ENCODE measurements at regions not wholly inside any gene's neighbourhood (a gene's known extent, or its start where the extent isn't known, plus 50 kb on each side); places are given as distances from the start of the nearest gene placed in this dataset.

DNA sequence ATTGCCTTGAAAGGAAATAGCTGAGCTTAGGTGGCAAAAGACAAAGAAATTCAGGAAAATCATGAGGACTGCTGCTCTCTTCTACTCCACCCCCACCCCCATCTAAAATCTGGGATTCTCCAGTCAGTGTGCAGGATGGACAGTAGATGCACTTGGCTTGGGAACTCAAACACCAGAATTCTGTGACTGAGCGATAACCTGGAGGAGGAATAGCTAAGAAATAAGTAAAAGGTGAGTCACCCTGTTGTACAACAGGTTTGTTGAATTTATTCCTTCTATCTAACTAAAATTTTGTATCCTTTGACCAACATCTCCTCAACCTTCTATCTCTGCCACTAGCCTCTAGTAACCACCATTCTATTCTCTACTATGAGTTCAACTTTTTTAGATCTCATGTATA is 1029.9 kb upstream of the ACVR2A start:
- H3K9me3 ChIP-seq (ENCODE audit: control insufficient read depth in 2 of 2, insufficient read depth in 1 of 2, low read depth in 1 of 2, low read length in 1 of 2) = no peaks in the 10 kb centered on the region
- WGBS, 3 donors = 78 to 88% (median 85%) methylated on average over 1 of the region's 1 CpG
- FAIRE-seq (no peak), DNase-seq (no peak)
- H3K27me3 ChIP-seq (ENCODE audit: control insufficient read depth in 3 of 3, insufficient read depth in 3 of 3, low read length in 3 of 3) = no peaks in the 10 kb centered on the region
- H3K27ac ChIP-seq (ENCODE audit: low read depth in 1 of 3, low read length in 2 of 3) = no peak overlapping the region
- no peaks in the 10 kb centered on the region for H3K36me3 ChIP-seq (ENCODE audit: control insufficient read depth in 3 of 3, insufficient read depth in 2 of 3, low read depth in 1 of 3, low read length in 3 of 3)
- no peak overlapping the region for H3K4me3 ChIP-seq (ENCODE audit: low read depth in 1 of 3, low read length in 3 of 3)
- H3K4me1 ChIP-seq (ENCODE audit: control insufficient read depth in 3 of 3, insufficient read depth in 2 of 3, low read depth in 1 of 3, low read length in 2 of 3) = no peaks in the 10 kb centered on the region

GRCh38 chr2:146807568-146808168 is 1037.2 kb upstream of the ACVR2A start:
- H3K9me3 ChIP-seq (ENCODE audit: control insufficient read depth in 2 of 2, insufficient read depth in 1 of 2, low read depth in 1 of 2, low read length in 1 of 2) = no peaks in the 10 kb centered on the region
- WGBS, 3 donors = 87 to 92% (median 88%) methylated on average over 15 to 17 of the region's 17 CpGs
- no peaks in the 10 kb centered on the region for H3K36me3 ChIP-seq (ENCODE audit: control insufficient read depth in 3 of 3, insufficient read depth in 2 of 3, low read depth in 1 of 3, low read length in 3 of 3)
- no peaks in the 10 kb centered on the region for H3K4me1 ChIP-seq (ENCODE audit: control insufficient read depth in 3 of 3, insufficient read depth in 2 of 3, low read depth in 1 of 3, low read length in 2 of 3)
- DNase-seq (no peak), FAIRE-seq (no peak)
- no peak overlapping the region for H3K27ac ChIP-seq (ENCODE audit: low read depth in 1 of 3, low read length in 2 of 3)
- H3K4me3 ChIP-seq (ENCODE audit: low read depth in 1 of 3, low read length in 3 of 3) = no peak overlapping the region
- no peaks in the 10 kb centered on the region for H3K27me3 ChIP-seq (ENCODE audit: control insufficient read depth in 3 of 3, insufficient read depth in 3 of 3, low read length in 3 of 3)

GRCh38 chr2:146806364-146807005 is 1038.3 kb upstream of the ACVR2A start:
- Histone ChIP-seq H3K36me3 (ENCODE audit: control insufficient read depth in 3 of 3, insufficient read depth in 2 of 3, low read depth in 1 of 3, low read length in 3 of 3) (no peaks in the 10 kb centered on the region), H3K27ac (ENCODE audit: low read depth in 1 of 3, low read length in 2 of 3) (no peak overlapping the region), H3K27me3 (ENCODE audit: control insufficient read depth in 3 of 3, insufficient read depth in 3 of 3, low read length in 3 of 3) (no peaks in the 10 kb centered on the region), H3K4me1 (ENCODE audit: control insufficient read depth in 3 of 3, insufficient read depth in 2 of 3, low read depth in 1 of 3, low read length in 2 of 3) (no peaks in the 10 kb centered on the region), H3K4me3 (ENCODE audit: low read depth in 1 of 3, low read length in 3 of 3) (no peak overlapping the region), H3K9me3 (ENCODE audit: control insufficient read depth in 2 of 2, insufficient read depth in 1 of 2, low read depth in 1 of 2, low read length in 1 of 2) (peaks cover 0 to 4% of the 10 kb centered on the region in 2 donors)
- no peak for DNase-seq
- 51 to 67% (median 65%) methylated on average over 2 of the region's 2 CpGs for WGBS, 3 donors
- FAIRE-seq = no peak

DNA sequence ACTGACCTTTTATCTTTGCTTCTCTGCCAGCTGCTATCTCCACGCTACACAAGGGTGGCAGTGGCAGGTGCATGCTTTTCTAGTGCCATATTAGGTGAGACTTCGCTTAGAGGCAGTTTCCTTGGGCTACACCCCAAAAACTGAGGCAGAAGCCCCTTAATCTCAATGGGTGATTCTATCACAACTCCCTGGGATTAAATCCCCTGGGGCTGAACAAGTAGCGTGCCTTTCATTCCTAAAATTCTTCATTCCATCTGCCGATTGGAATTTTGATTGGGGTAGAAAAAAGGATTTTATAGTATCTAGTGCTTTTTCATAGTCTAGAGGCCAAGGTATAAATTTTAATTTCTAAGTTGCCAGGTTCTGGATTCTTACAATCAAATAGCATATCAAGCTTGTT is 1040.5 kb upstream of the ACVR2A start:
- H3K9me3 ChIP-seq (ENCODE audit: control insufficient read depth in 2 of 2, insufficient read depth in 1 of 2, low read depth in 1 of 2, low read length in 1 of 2) = peaks cover 0 to 4% of the 10 kb centered on the region in 2 donors
- no peaks in the 10 kb centered on the region for H3K27me3 ChIP-seq (ENCODE audit: control insufficient read depth in 3 of 3, insufficient read depth in 3 of 3, low read length in 3 of 3)
- 59 to 79% (median 60%) methylated on average over 4 of the region's 4 CpGs for WGBS, 3 donors
- DNase-seq (no peak), FAIRE-seq (no peak)
- no peak overlapping the region for H3K4me3 ChIP-seq (ENCODE audit: low read depth in 1 of 3, low read length in 3 of 3)
- no peak overlapping the region for H3K27ac ChIP-seq (ENCODE audit: low read depth in 1 of 3, low read length in 2 of 3)
- no peaks in the 10 kb centered on the region for H3K36me3 ChIP-seq (ENCODE audit: control insufficient read depth in 3 of 3, insufficient read depth in 2 of 3, low read depth in 1 of 3, low read length in 3 of 3)
- H3K4me1 ChIP-seq (ENCODE audit: control insufficient read depth in 3 of 3, insufficient read depth in 2 of 3, low read depth in 1 of 3, low read length in 2 of 3) = no peaks in the 10 kb centered on the region

- no peak for FAIRE-seq
- H3K27me3 ChIP-seq (ENCODE audit: control insufficient read depth in 3 of 3, insufficient read depth in 3 of 3, low read length in 3 of 3) = no peaks in the 10 kb centered on the region
- 74 to 82% (median 78%) methylated on average over 1 of the region's 1 CpG for WGBS, 3 donors
- no peak for DNase-seq
- no peak overlapping the region for H3K4me3 ChIP-seq (ENCODE audit: low read depth in 1 of 3, low read length in 3 of 3)
- peaks cover 0 to 4% of the 10 kb centered on the region in 2 donors for H3K9me3 ChIP-seq (ENCODE audit: control insufficient read depth in 2 of 2, insufficient read depth in 1 of 2, low read depth in 1 of 2, low read length in 1 of 2)
- H3K36me3 ChIP-seq (ENCODE audit: control insufficient read depth in 3 of 3, insufficient read depth in 2 of 3, low read depth in 1 of 3, low read length in 3 of 3) = no peaks in the 10 kb centered on the region
- H3K4me1 ChIP-seq (ENCODE audit: control insufficient read depth in 3 of 3, insufficient read depth in 2 of 3, low read depth in 1 of 3, low read length in 2 of 3) = no peaks in the 10 kb centered on the region
- H3K27ac ChIP-seq (ENCODE audit: low read depth in 1 of 3, low read length in 2 of 3) = no peak overlapping the region
Measured at GRCh38 chr2:146801886-146802285, 1042.9 kb upstream of the ACVR2A start.

GRCh38 chr2:146786396-146786795 is 1058.4 kb upstream of the ACVR2A start:
- Histone ChIP-seq H3K36me3 (ENCODE audit: control insufficient read depth in 3 of 3, insufficient read depth in 2 of 3, low read depth in 1 of 3, low read length in 3 of 3) (no peaks in the 10 kb centered on the region), H3K27me3 (ENCODE audit: control insufficient read depth in 3 of 3, insufficient read depth in 3 of 3, low read length in 3 of 3) (no peaks in the 10 kb centered on the region), H3K9me3 (ENCODE audit: control insufficient read depth in 2 of 2, insufficient read depth in 1 of 2, low read depth in 1 of 2, low read length in 1 of 2) (peaks cover 0 to 6% of the 10 kb centered on the region in 2 donors), H3K4me1 (ENCODE audit: control insufficient read depth in 3 of 3, insufficient read depth in 2 of 3, low read depth in 1 of 3, low read length in 2 of 3) (no peaks in the 10 kb centered on the region), H3K27ac (ENCODE audit: low read depth in 1 of 3, low read length in 2 of 3) (no peak overlapping the region), H3K4me3 (ENCODE audit: low read depth in 1 of 3, low read length in 3 of 3) (no peak overlapping the region)
- FAIRE-seq (no peak), DNase-seq (no peak)
- WGBS, 3 donors = 37 to 56% (median 45%) methylated on average over 2 of the region's 2 CpGs

- Histone ChIP-seq H3K27me3 (ENCODE audit: control insufficient read depth in 3 of 3, insufficient read depth in 3 of 3, low read length in 3 of 3) (no peaks in the 10 kb centered on the region), H3K36me3 (ENCODE audit: control insufficient read depth in 3 of 3, insufficient read depth in 2 of 3, low read depth in 1 of 3, low read length in 3 of 3) (no peaks in the 10 kb centered on the region), H3K4me3 (ENCODE audit: low read depth in 1 of 3, low read length in 3 of 3) (no peak overlapping the region), H3K4me1 (ENCODE audit: control insufficient read depth in 3 of 3, insufficient read depth in 2 of 3, low read depth in 1 of 3, low read length in 2 of 3) (no peaks in the 10 kb centered on the region), H3K9me3 (ENCODE audit: control insufficient read depth in 2 of 2, insufficient read depth in 1 of 2, low read depth in 1 of 2, low read length in 1 of 2) (peaks cover 0 to 6% of the 10 kb centered on the region in 2 donors), H3K27ac (ENCODE audit: low read depth in 1 of 3, low read length in 2 of 3) (no peak overlapping the region)
- DNase-seq = no peak
- FAIRE-seq = no peak
Measured at GRCh38 chr2:146785101-146785500, 1059.7 kb upstream of the ACVR2A start.

DNA sequence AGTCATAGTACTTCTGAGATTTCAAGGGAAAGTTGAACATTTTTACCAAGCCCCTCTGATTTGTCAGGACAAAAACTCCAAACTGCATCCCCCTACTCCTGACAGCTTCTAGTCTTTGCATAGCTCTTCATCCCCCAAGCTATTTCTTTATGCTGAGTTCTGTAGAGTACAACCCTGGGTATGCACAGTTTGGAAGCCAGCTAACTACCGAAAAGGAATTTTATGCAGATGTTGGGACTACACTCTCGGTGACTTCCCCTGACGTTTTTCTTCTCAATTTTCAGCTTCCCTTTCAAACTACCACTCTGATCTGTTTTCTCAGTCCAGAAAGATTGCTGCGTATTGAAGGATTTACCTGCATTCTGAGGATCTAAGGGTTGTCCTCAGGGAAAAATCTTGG is 1060.2 kb upstream of the ACVR2A start:
- Histone ChIP-seq H3K36me3 (ENCODE audit: control insufficient read depth in 3 of 3, insufficient read depth in 2 of 3, low read depth in 1 of 3, low read length in 3 of 3) (no peaks in the 10 kb centered on the region), H3K4me3 (ENCODE audit: low read depth in 1 of 3, low read length in 3 of 3) (no peak overlapping the region), H3K27me3 (ENCODE audit: control insufficient read depth in 3 of 3, insufficient read depth in 3 of 3, low read length in 3 of 3) (no peaks in the 10 kb centered on the region), H3K9me3 (ENCODE audit: control insufficient read depth in 2 of 2, insufficient read depth in 1 of 2, low read depth in 1 of 2, low read length in 1 of 2) (peaks cover 0 to 6% of the 10 kb centered on the region in 2 donors), H3K27ac (ENCODE audit: low read depth in 1 of 3, low read length in 2 of 3) (no peak overlapping the region), H3K4me1 (ENCODE audit: control insufficient read depth in 3 of 3, insufficient read depth in 2 of 3, low read depth in 1 of 3, low read length in 2 of 3) (no peaks in the 10 kb centered on the region)
- DNase-seq (no peak), FAIRE-seq (no peak)
- 77 to 79% (median 78%) methylated on average over 4 of the region's 4 CpGs for WGBS, 3 donors

DNA sequence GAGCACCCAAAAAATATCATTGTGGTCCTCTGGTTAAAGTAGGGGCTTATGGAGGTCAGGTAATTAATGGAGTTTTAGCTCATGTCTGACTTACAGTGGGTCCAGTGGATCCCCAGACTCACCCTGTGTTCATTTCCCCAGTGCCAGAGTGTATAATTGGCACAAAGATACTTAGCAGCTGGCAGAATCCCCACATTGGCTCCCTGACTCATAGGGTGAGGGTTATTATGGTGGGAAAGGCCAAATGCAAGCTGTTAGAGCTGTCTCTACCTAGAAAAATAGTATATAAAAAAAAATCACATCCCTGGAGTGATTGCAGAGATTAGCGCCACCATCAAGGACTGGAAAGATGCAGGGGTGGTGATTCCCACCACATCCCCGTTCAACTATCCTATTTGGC is 1067.6 kb upstream of the ACVR2A start:
- FAIRE-seq (no peak), DNase-seq (no peak)
- Histone ChIP-seq H3K27me3 (ENCODE audit: control insufficient read depth in 3 of 3, insufficient read depth in 3 of 3, low read length in 3 of 3) (no peaks in the 10 kb centered on the region), H3K36me3 (ENCODE audit: control insufficient read depth in 3 of 3, insufficient read depth in 2 of 3, low read depth in 1 of 3, low read length in 3 of 3) (no peaks in the 10 kb centered on the region), H3K9me3 (ENCODE audit: control insufficient read depth in 2 of 2, insufficient read depth in 1 of 2, low read depth in 1 of 2, low read length in 1 of 2) (peaks cover 0 to 5% of the 10 kb centered on the region in 2 donors), H3K4me3 (ENCODE audit: low read depth in 1 of 3, low read length in 3 of 3) (no peak overlapping the region), H3K4me1 (ENCODE audit: control insufficient read depth in 3 of 3, insufficient read depth in 2 of 3, low read depth in 1 of 3, low read length in 2 of 3) (no peaks in the 10 kb centered on the region), H3K27ac (ENCODE audit: low read depth in 1 of 3, low read length in 2 of 3) (no peak overlapping the region)
- WGBS, 3 donors = 93 to 94% (median 93%) methylated on average over 2 of the region's 2 CpGs
